HG03354 (cell line): ENCODE measurements at regions not wholly inside any gene's neighbourhood (a gene's known extent, or its start where the extent isn't known, plus 50 kb on each side); places are given as distances from the start of the nearest gene placed in this dataset.
"Not testable (repeated sequence)": the region's sequence is repeated elsewhere in the genome, so short reads cannot be mapped to it uniquely, and the experiment has no call there.

ENCODE experiments used
- ATAC-seq: cut with Tn5 transposase; IDR thresholded peaks from one replicate; pipeline ENCODE4 v1.9.1; 2021; ENCODE audit warnings: mild to moderate bottlenecking; ENCODE audit not compliant: unreplicated experiment, poor library complexity, severe bottlenecking

- no peak for ATAC-seq
These were observed 208.2 kb upstream of the SGO1 start for GRCh38 chr3:20394243-20394642.

GRCh38 chr3:20391644-20392043 is 205.6 kb upstream of the SGO1 start:
- no peak for ATAC-seq

- no peak for ATAC-seq
These were observed 203.0 kb upstream of the SGO1 start for GRCh38 chr3:20388971-20389370.

GRCh38 chr3:20380295-20380694 is 194.3 kb upstream of the SGO1 start:
- ATAC-seq: no peak

GRCh38 chr3:20378315-20378714 is 192.3 kb upstream of the SGO1 start:
- ATAC-seq: no peak

- no peak for ATAC-seq
These were observed 190.7 kb upstream of the SGO1 start for GRCh38 chr3:20376665-20377217.

GRCh38 chr3:20375302-20375701 is 189.3 kb upstream of the SGO1 start:
- ATAC-seq: no peak

- not testable (repeated sequence) for ATAC-seq
These were observed 184.5 kb upstream of the SGO1 start for GRCh38 chr3:20370273-20371063.

- ATAC-seq: no peak
These were observed 175.0 kb upstream of the SGO1 start for GRCh38 chr3:20361000-20361399.

GRCh38 chr3:20353286-20353685 is 167.3 kb upstream of the SGO1 start:
- ATAC-seq: no peak

- no peak for ATAC-seq
These were observed 166.7 kb upstream of the SGO1 start for GRCh38 chr3:20352546-20353179.

- no peak for ATAC-seq
These were observed 164.4 kb upstream of the SGO1 start for GRCh38 chr3:20350449-20350848.

- ATAC-seq: no peak
These were observed 160.9 kb upstream of the SGO1 start for GRCh38 chr3:20346916-20347315.

GRCh38 chr3:20346369-20346768 is 160.4 kb upstream of the SGO1 start:
- no peak for ATAC-seq

GRCh38 chr3:20344400-20344959 is 158.5 kb upstream of the SGO1 start:
- ATAC-seq: no peak

- ATAC-seq: no peak
These were observed 157.8 kb upstream of the SGO1 start for GRCh38 chr3:20343790-20344189.

GRCh38 chr3:20340324-20340928 is 154.4 kb upstream of the SGO1 start:
- ATAC-seq: peak; percentile 94

- no peak for ATAC-seq
These were observed 150.6 kb upstream of the SGO1 start for GRCh38 chr3:20336572-20336971.

GRCh38 chr3:20334842-20335241 is 148.8 kb upstream of the SGO1 start:
- no peak for ATAC-seq

- no peak for ATAC-seq
These were observed 141.9 kb upstream of the SGO1 start for GRCh38 chr3:20327889-20328288.
